ENCODE measurements at regions not wholly inside any gene's neighbourhood (a gene's known extent, or its start where the extent isn't known, plus 50 kb on each side); places are given as distances from the start of the nearest gene placed in this dataset.

- H3K18ac ChIP-seq (ENCODE audit: extremely low read depth, low read length): no peak overlapping the region
- no peak for DNase-seq (ENCODE audit: low read depth in 1 of 2, low spot score in 2 of 2)
- no peak for FAIRE-seq
- H4K5ac ChIP-seq (ENCODE audit: insufficient read length, low read depth, low read length): no peak overlapping the region
- H3K27ac ChIP-seq (ENCODE audit: low read depth, low read length): no peak overlapping the region
- H3K23me2 ChIP-seq (ENCODE audit: low read depth, low read length): no peaks in the 10 kb centered on the region
- no peak overlapping the region for H2BK15ac ChIP-seq (ENCODE audit: low read length)
- no peak overlapping the region for H3K14ac ChIP-seq (ENCODE audit: insufficient read length)
- H4K20me1 ChIP-seq (replicated peaks in 1 of 2; ENCODE audit: control insufficient read depth in 1 of 2, insufficient read depth in 2 of 2, low read length in 2 of 2): no peaks in the 10 kb centered on the region
- H3K79me1 ChIP-seq (ENCODE audit: low read depth, low read length): no peaks in the 10 kb centered on the region
- no peak overlapping the region for H4K8ac ChIP-seq (ENCODE audit: extremely low read depth, insufficient read depth, low read length)
- no peaks in the 10 kb centered on the region for H3K36me3 ChIP-seq (ENCODE audit: control insufficient read depth in 2 of 4, insufficient read depth in 4 of 4, low read length in 3 of 4)
- H3K27me3 ChIP-seq (replicated peaks in 1 of 4; ENCODE audit: control insufficient read depth in 3 of 4, extremely low read depth in 1 of 4, insufficient read depth in 3 of 4, low read length in 3 of 4): no peaks in the 10 kb centered on the region
- TF ChIP-seq FOSL1 (IDR thresholded peaks at IDR 0.05; ENCODE audit: insufficient read depth, low read depth, low read length) (no peak), ZNF274 (IDR thresholded peaks at IDR 0.05; ENCODE audit: borderline replicate concordance, extremely low read depth, low read length) (no peak), CTBP2 (IDR thresholded peaks at IDR 0.05; ENCODE audit: borderline replicate concordance, insufficient read depth, insufficient read length, low read length) (no peak), GTF2F1 (IDR thresholded peaks at IDR 0.05; ENCODE audit: borderline replicate concordance, low read depth, low read length) (no peak)
- no peak overlapping the region for H3K4ac ChIP-seq (replicated peaks; ENCODE audit: insufficient read length, low read depth, low read length)
- H3K9ac ChIP-seq (replicated peaks in 1 of 4; ENCODE audit: extremely low read depth in 1 of 4, low read depth in 3 of 4, low read length in 3 of 4): no peak overlapping the region
- no peaks in the 10 kb centered on the region for H3K4me1 ChIP-seq (replicated peaks in 1 of 4; ENCODE audit: control insufficient read depth in 3 of 4, insufficient read depth in 4 of 4, low read length in 3 of 4)
- no peak overlapping the region for H2BK12ac ChIP-seq (ENCODE audit: low read depth, low read length)
- no peak overlapping the region for H2AFZ ChIP-seq (ENCODE audit: low read length)
- no peak overlapping the region for H4K91ac ChIP-seq (replicated peaks; ENCODE audit: insufficient read length, low read length)
- H2BK120ac ChIP-seq (replicated peaks; ENCODE audit: low read depth, low read length): no peak overlapping the region
- no peak overlapping the region for H3K4me3 ChIP-seq (ENCODE audit: extremely low read depth in 1 of 4, insufficient read depth in 2 of 4, low read depth in 3 of 4, low read length in 4 of 4)
- H3K56ac ChIP-seq (replicated peaks; ENCODE audit: insufficient read length, low read depth, low read length): no peak overlapping the region
- ChIA-PET CTCF (ENCODE audit: partially characterized antibody) (interaction anchor here (1.1 to 2.9 kb wide), 4 partner anchors 12 to 208 kb away, joined by 3 to 10 read pairs (median 4); partner anchors contain the start of gene MAP2), POLR2A (ENCODE audit: partially characterized antibody) (no interaction called here)
- no peak overlapping the region for H2AK5ac ChIP-seq (ENCODE audit: low read depth, low read length)
- no peak overlapping the region for H2BK20ac ChIP-seq (ENCODE audit: low read length)
- H3K79me2 ChIP-seq (ENCODE audit: control insufficient read depth in 1 of 2, insufficient read depth in 2 of 2, low read length in 2 of 2): no peaks in the 10 kb centered on the region
- no peak overlapping the region for H3K4me2 ChIP-seq (ENCODE audit: insufficient read depth in 1 of 2, low read depth in 2 of 2, low read length in 2 of 2)
- H2BK5ac ChIP-seq (ENCODE audit: low read depth, low read length): no peak overlapping the region
- no peaks in the 10 kb centered on the region for H3K9me3 ChIP-seq (ENCODE audit: insufficient read depth in 2 of 2, low read depth in 1 of 2, low read length in 1 of 2)
- no peak overlapping the region for H3K23ac ChIP-seq (ENCODE audit: insufficient read length)
These were observed 54.2 kb upstream of the MAP2 start for GRCh38 chr2:209369656-209370055.
